ENCODE measurements at regions not wholly inside any gene's neighbourhood (a gene's known extent, or its start where the extent isn't known, plus 50 kb on each side); places are given as distances from the start of the nearest gene placed in this dataset.
"Not testable (repeated sequence)": the region's sequence is repeated elsewhere in the genome, so short reads cannot be mapped to it uniquely, and the experiment has no call there.

GRCh38 chr6:170046791-170047626 is 243.9 kb downstream of the DLL1 start:
- no peak for DNase-seq (ENCODE audit: low read depth in 3 of 3)

GRCh38 chr6:170045981-170046667 is 244.8 kb downstream of the DLL1 start:
- DNase-seq (ENCODE audit: low read depth in 3 of 3) = no peak

GRCh38 chr6:170045563-170045960 is 245.3 kb downstream of the DLL1 start:
- DNase-seq (ENCODE audit: low read depth in 3 of 3) = no peak

GRCh38 chr6:170044836-170045562 is 245.9 kb downstream of the DLL1 start:
- DNase-seq (ENCODE audit: low read depth in 3 of 3) = no peak

- DNase-seq (ENCODE audit: low read depth in 3 of 3) = no peak
These were observed 246.7 kb downstream of the DLL1 start for GRCh38 chr6:170043881-170044790.

- DNase-seq (ENCODE audit: low read depth in 3 of 3) = no peak
These were observed 247.6 kb downstream of the DLL1 start for GRCh38 chr6:170043150-170043819.

- DNase-seq (ENCODE audit: low read depth in 3 of 3) = no peak
These were observed 248.2 kb downstream of the DLL1 start for GRCh38 chr6:170042596-170043118.

GRCh38 chr6:170042123-170042522 is 248.8 kb downstream of the DLL1 start:
- no peak for DNase-seq (ENCODE audit: low read depth in 3 of 3)

GRCh38 chr6:170041526-170041925 is 249.4 kb downstream of the DLL1 start:
- DNase-seq (ENCODE audit: low read depth in 3 of 3) = no peak

- no peak for DNase-seq (ENCODE audit: low read depth in 3 of 3)
These were observed 250.0 kb downstream of the DLL1 start for GRCh38 chr6:170040906-170041305.

- no peak for DNase-seq (ENCODE audit: low read depth in 3 of 3)
These were observed 250.8 kb downstream of the DLL1 start for GRCh38 chr6:170040115-170040500.

- DNase-seq (ENCODE audit: low read depth in 3 of 3) = no peak
These were observed 251.4 kb downstream of the DLL1 start for GRCh38 chr6:170039156-170040114.

GRCh38 chr6:170038708-170039107 is 252.2 kb downstream of the DLL1 start:
- no peak for DNase-seq (ENCODE audit: low read depth in 3 of 3)

- no peak for DNase-seq (ENCODE audit: low read depth in 3 of 3)
These were observed 252.6 kb downstream of the DLL1 start for GRCh38 chr6:170038251-170038650.

GRCh38 chr6:170037541-170038250 is 253.2 kb downstream of the DLL1 start:
- no peak for DNase-seq (ENCODE audit: low read depth in 3 of 3)

- no peak for DNase-seq (ENCODE audit: low read depth in 3 of 3)
These were observed 254.0 kb downstream of the DLL1 start for GRCh38 chr6:170036916-170037315.

GRCh38 chr6:170036367-170036766 is 254.5 kb downstream of the DLL1 start:
- DNase-seq (ENCODE audit: low read depth in 3 of 3) = not testable (repeated sequence)

- no peak for DNase-seq (ENCODE audit: low read depth in 3 of 3)
These were observed 255.0 kb downstream of the DLL1 start for GRCh38 chr6:170035901-170036304.

GRCh38 chr6:170035044-170035443 is 255.8 kb downstream of the DLL1 start:
- DNase-seq (ENCODE audit: low read depth in 3 of 3) = no peak

All from stimulated activated CD4-positive, alpha-beta T cell treated with anti-CD3 and anti-CD28 coated beads, TNF-alpha, amount 100 ng/mL, for 48 hours (primary cell).